GM18858 (cell line): ENCODE measurements at regions not wholly inside any gene's neighbourhood (a gene's known extent, or its start where the extent isn't known, plus 50 kb on each side); places are given as distances from the start of the nearest gene placed in this dataset.
"Not testable (repeated sequence)": the region's sequence is repeated elsewhere in the genome, so short reads cannot be mapped to it uniquely, and the experiment has no call there.

Source experiments
- ATAC-seq: cut with Tn5 transposase; IDR thresholded peaks from one replicate; pipeline ENCODE4 v1.9.1; 2021; ENCODE audit not compliant: unreplicated experiment

- no peak for ATAC-seq
Observed at GRCh38 chr3:166461626-166462025, 624.4 kb upstream of the BCHE start.

DNA sequence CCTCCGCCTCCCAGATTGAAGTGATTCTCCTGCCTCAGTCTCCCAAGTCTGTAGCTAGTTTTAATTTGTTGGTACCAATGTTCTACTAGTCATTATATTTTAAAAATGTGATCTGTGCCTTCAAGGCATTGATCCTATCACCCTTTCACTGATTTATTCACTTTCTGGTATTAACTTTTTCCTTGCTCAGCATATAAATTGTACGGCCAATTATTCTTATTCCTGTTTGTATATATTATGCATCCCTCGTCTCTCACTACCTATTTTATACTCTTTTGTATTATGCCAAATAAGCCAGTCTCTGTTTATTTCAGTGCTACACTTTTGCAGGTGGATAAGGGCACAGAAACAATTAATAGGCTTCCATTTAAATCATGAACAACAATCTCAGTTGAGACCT, 620.2 kb upstream of the BCHE start:
- no peak for ATAC-seq

DNA sequence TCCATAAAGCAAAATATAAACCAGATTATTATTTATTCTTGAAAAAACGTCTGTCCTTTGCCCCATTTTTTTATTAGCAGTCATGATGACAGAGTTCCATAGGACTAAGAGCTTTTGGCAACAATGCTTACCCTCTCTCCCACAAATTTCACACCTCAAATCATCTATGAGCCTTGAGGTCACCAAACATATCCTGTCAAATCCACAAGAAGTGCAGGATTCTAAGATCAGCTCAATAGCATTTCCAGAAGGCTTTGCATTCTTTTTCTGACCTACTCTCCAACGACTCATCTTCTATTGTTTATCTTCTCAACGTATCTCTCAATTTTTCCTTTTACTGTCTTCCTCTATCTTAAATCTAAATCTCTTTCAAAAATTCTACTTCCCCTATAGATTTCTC, 619.1 kb upstream of the BCHE start:
- ATAC-seq, result no peak

DNA sequence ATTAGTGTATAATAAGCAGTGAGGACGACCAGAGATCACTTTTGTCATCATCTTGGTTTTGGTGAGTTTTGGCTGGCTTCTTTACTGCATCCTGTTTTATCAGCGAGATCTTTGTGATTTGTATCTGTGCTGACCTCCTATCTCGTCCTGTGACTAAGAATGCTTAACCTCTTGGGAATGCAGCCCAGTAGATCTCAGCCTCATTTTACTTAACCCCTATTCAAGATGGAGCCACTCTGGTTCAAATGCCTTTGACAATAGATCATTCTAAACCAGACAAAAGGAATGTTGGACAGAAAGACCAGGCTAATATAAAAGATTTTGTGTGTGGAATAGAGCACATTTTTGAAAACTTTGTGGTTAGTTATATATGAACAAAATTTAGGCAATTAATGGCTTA, 618.5 kb upstream of the BCHE start:
- no peak for ATAC-seq

DNA sequence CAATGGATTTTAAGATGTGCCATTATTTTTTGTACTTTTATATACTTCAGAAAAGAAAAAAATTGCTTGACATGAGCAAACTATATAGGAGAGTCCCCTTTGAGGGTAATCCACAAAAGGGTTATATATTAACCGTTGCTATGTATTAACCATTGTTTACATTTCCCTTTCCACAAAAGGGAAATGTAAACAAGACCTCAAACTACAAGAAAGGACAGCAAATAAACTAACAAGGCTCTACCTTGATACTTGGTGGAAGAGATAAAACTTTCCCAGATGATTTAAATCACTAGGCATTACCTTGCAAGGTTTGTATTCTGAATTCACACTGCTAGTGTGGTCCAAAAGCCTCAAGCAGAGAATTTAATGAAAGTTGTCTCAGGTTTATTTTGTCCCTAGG, 616.3 kb upstream of the BCHE start:
- no peak for ATAC-seq

DNA sequence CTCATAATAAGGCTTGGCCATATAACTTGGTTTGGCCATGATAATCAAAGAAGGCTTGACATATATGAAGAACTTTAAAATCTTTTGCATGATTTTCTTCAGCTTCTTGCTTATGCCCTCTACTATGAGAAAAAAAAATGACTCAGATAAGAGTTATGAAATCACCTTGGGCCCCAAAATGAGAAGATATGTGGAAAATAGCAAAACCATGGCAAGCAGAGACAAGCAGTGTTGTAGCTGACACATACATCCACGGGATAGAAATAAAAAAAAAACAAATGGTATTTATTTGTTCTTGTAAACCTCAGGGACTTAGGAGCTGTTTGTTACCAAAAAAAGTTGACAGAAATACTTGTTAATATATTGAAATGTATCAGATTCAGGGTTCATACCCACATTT, 614.8 kb upstream of the BCHE start:
- no peak for ATAC-seq

DNA sequence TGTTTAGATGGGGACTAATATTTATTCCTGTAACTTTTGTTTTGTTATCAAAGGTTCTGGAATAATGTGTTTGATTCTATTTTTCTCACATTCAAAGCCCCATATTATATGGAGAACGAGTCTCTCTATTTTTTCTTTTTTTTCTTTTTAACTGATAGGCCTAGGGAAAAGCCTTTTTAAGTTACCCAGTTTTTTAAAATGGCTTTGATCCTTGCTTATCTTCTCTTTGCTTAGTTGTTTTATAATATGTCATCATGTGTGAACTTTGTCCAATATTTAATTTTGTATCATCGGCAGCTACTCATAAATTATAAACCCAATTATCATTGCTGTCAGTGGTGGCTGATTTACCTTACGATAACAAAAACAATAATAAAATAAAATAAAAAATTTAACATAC, 610.3 kb upstream of the BCHE start:
- no peak for ATAC-seq

- ATAC-seq, result no peak
Observed at GRCh38 chr3:166446986-166447385, 609.8 kb upstream of the BCHE start.

DNA sequence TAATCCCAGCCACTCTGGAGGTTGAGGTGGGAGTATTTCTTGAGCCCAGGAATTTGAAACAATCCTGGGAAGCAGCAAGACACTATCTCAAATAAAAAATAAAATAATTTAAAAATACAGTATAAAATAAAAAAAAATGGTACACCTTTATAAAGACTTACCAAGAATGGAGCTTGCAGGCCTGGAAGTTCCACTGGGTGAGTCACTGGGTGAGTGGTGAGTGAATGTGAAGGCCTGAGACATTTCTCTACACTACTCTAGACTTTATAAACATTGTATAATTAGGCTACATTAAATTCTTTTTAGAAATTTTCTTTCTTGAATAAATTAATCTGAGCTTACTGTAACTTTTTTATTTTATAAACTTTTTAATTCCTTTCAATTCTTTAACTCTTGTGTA, 609.1 kb upstream of the BCHE start:
- no peak for ATAC-seq

- ATAC-seq, result no peak
Observed at GRCh38 chr3:166445865-166446264, 608.6 kb upstream of the BCHE start.

DNA sequence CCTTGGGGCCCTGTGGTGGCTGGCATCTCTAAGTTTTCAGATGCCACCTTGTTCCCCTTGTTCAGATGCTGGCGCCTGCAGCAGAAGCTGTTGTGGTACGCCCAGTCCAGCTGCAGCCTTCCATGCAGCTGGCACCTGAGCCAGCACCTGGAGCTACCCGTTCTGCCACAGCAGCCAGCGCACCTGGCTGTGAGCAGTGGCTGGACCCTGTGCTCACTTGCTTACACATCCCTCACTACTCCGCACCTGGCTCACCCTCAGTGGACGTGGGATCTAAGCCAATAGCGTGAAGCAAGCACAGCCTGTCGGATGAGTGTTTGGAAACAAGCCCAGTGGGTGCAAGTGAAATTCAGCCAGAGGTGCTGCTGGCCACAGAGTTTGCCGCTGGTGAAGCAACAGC, 607.5 kb upstream of the BCHE start:
- no peak for ATAC-seq

GRCh38 chr3:166444336-166444735, 607.1 kb upstream of the BCHE start:
- ATAC-seq, result no peak

DNA sequence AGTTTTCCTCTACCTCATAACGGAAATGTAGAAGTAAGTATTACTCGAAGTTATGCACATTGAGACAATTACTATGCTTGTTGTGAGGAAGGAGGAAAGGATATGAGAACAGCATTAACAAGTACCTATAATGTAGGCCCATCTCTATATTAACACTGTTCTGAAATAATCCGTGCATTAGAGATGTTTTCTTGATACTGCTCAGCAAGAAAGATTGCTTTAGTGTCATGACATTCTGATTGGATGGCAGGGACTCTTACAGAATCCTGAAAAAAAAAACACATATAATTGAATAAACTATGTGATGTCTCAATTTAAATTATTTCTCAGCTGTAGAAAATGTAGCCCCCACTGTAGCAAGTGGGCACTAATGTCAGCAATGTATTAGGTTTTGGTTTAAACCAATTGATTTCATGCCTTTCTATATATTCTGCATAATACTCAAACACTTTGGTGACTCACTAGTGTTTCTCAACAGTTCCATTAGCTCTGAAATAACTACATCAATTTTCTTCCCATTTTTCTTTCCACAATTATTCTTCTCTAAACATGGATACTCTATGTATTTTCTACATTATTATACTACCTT, 598.3 kb upstream of the BCHE start:
- no peak for ATAC-seq

GRCh38 chr3:166433060-166433459, 595.8 kb upstream of the BCHE start:
- ATAC-seq, result no peak

DNA sequence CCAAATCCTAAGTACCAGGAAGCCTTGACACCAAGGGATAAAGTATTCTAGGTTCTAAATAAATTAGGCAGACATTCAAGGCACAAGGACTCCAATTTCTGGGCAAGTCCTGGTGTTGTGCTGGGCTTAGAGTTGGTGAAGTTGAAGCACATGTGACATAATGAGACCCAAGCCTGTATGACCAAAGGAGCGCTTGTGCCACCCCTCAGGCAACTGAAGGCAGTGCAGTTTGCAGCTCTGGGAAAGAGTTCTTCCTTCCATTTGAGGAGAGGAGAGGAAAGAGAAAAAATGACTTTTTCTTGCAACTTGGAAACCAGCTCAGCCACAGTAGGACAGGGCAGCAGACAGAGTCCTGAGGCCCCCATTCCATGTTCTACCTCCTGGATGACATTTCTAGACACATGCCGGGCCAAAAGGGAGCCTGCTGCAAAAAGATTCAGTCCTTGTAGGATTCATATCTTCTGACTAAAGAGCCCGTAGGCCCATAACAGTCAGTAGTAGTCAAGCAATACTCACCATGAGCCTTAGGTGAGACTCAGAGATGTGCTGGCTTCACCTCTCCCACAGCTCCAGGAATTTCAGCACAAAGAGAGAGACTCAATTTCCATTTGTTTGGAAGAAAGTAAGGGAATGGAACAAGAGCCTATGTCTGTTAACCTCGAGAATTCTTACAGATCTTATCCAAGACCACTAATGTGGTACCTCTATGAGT, 588.8 kb upstream of the BCHE start:
- no peak for ATAC-seq

DNA sequence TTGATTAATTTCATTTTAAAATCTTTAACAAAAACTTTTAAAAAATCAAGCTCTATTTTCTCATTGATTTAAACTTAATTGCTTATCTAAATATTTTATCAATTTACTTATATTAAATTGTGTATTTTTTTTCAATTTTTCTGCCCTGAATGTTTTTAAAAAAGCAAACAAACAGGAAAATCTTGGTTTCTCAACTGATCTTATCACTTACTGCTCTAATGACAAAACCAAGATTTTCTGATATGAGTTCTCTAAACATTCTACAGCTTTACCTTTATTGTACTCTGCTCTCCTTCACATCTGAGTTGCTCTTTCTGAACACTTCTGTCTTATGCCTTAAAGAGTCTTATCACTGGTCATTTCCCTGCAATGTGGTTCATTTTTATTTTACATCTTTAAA, 587.8 kb upstream of the BCHE start:
- no peak for ATAC-seq

- not testable (repeated sequence) for ATAC-seq
Observed at GRCh38 chr3:166423824-166424513, 586.7 kb upstream of the BCHE start.

DNA sequence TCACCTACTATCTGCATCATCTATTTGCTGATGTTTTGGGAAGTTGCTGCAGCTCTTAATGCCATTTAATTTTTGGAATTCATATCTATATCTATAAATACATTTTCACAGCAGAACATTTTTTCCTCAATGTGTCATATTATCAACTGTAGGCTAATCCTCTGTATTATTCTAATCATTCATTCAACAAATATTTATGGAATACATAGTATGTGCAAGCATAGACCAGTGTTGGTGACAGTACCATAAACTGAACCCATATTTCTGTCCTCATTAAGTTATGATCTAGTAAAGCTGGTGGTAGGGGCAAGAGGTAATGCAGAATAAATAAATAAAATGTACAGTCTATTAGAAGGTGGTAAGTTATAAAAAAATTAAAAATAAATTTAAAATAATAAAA, 585.3 kb upstream of the BCHE start:
- no peak for ATAC-seq

DNA sequence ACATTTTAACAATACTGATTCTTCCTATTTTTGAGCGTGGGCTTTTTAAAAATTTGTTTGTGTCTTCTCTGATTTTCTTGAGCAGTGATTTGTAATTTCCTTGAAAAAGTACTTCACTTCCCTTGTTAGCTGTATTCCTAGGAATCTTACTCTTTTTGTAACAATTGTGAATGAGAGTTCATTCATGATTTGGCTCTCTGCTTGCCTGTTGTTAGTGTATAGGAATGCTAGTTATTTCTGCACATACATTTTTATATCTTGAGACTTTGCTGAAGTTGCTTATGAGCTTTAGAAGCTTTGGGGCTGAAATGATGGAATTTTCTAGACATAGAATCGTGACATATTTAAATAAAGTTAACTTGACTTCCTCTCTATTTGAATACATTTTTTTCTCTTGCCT, 582.8 kb upstream of the BCHE start:
- ATAC-seq, result no peak

DNA sequence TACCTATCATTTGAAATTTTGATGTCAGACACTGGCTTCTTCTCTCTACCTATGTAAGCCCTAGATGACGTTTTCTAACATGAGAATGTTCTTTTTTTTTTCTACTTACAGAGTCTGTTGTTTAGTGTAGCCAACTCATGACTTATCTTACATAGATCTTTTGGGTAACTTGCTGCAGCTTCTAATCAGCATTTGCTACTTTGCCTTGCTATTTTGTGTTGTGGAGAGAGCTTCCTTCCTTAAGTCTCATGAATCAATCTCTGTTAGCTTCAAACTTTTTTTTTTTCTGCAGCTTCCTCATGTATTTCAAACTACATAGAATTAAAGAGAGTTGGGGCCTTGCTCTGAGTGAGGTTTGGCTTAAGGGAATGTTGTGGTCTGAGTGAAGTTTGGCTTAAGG, 568.7 kb upstream of the BCHE start:
- no peak for ATAC-seq

DNA sequence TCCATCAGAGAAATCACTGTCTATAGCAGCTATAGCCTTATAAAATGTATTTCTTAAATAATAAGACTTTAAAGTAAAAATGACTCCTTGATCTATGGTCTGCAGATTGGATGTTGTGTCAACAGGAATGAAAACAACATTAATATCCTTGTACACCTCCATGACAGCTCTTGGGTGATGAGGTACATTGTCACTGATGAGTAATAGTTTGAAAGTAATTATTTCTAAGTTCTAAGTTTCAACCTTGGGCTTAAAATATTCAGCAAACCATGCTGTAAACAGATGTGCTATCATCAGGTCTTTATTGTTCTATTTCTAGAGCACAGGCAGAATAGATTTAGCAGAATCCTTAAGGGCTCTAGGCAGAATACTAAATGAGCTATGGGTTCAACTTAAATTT, 568.2 kb upstream of the BCHE start:
- no peak for ATAC-seq

DNA sequence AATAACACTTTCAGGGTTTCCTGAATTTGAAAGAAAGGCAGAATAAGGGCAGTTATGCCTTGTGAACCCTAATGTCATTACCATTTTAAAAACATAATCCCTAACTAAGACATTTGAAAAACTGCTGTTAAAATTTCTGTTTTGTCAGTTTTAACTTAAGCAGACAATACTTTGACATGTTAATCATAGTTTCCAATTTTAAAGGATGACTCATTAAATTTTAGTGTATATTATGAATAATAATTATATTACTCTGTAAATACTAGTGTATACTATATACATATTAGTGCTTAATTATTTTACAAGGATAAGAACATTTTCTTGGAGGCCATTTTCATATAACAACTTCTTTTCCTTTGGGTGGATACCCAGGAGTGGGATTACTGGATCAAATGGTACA, 553.1 kb upstream of the BCHE start:
- no peak for ATAC-seq

DNA sequence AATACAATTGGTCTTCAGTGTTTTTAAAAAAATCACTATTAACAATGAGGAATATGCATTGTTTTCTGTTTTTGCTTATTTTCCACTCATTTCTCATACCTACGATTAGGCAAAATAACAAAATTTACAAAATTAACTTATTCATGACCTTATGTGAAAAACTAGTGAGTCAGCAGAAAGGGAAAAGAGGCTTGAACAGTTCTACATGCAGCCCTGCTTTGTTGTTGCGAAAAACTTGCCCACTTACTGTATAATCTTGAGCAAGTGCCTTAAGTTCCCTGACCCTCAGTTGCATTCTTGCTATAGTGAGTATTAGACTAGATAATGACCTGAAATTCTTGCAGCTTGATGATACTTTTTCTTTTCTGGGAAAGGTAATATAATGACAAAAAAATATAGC, 551.1 kb upstream of the BCHE start:
- no peak for ATAC-seq
